ENCODE measurements at regions not wholly inside any gene's neighbourhood (a gene's known extent, or its start where the extent isn't known, plus 50 kb on each side); places are given as distances from the start of the nearest gene placed in this dataset.

DNA sequence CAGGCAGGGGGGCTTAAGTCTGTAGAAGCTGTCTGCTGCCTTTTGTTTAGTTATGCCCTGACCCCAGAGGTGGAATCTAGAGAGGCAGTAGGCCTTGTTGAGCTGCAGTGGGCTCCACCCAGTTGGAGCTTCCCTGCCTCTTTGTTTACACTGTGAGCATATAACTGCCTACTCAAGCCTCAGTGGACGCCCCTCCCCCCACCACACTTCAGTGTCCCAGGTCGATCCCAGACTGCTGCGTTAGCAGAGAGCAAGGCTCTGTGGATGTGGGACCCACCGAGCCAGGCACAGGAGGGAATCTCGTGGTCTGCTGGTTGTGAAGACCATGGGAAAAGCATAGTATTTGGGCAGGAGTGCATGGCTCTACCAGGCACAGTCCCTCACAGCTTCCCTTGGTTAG is 446.8 kb upstream of the RARB start:
- no peaks in the 10 kb centered on the region for H3K79me2 ChIP-seq (ENCODE audit: control insufficient read depth, insufficient read depth, low read length)
- H2AFZ ChIP-seq (ENCODE audit: low read depth, low read length) = no peak overlapping the region
- no TSS peak for BruUV-seq (replicated peaks)
- H3K36me3 ChIP-seq (ENCODE audit: control insufficient read depth, insufficient read depth, low read length) = no peaks in the 10 kb centered on the region
- H3K4me2 ChIP-seq (ENCODE audit: insufficient read depth, low read length) = no peak overlapping the region
- WGBS (ENCODE audit: insufficient coverage, low coverage, missing lambda C conversion rate) = 0% methylated on average over 5 of the region's 5 CpGs
- ChIA-PET CTCF (ENCODE audit: low intra/inter-chr PET ratio) (no interaction called here), POLR2A (no interaction called here)
- no peaks in the 10 kb centered on the region for H4K20me1 ChIP-seq (replicated peaks; ENCODE audit: control insufficient read depth, insufficient read depth, low read length)
- intact Hi-C loops (cut with micrococcal nuclease) = no loop called here
- no peaks in the 10 kb centered on the region for H3K27me3 ChIP-seq (ENCODE audit: control insufficient read depth in 2 of 2, insufficient read depth in 2 of 2, low read length in 2 of 2)
- DNase-seq (ENCODE audit: extremely low read depth in 1 of 4, low spot score in 3 of 4) = no peak
- peaks cover 2% of the 10 kb centered on the region; the same call in 1 of the 2 replicates for H3K9me3 ChIP-seq (replicated peaks; ENCODE audit: control insufficient read depth, insufficient read depth, low read depth, low read length)
- H3K4me1 ChIP-seq (replicated peaks in 1 of 2; ENCODE audit: control insufficient read depth in 2 of 2, insufficient read depth in 2 of 2, low read length in 2 of 2) = no peaks in the 10 kb centered on the region
- FAIRE-seq = no peak
- H3K27ac ChIP-seq (ENCODE audit: extremely low read depth, low read depth, low read length) = no peak overlapping the region
- no peak overlapping the region for H3K4me3 ChIP-seq
- ATAC-seq = no peak
- in situ Hi-C loops (cut with MboI) = no loop called here
- H3K9me1 ChIP-seq (ENCODE audit: control insufficient read depth, insufficient read depth, low read length) = no peaks in the 10 kb centered on the region
- no peak for TF ChIP-seq POU5F1 (IDR thresholded peaks at IDR 0.05; ENCODE audit: borderline replicate concordance, low read depth, low read length, partially characterized antibody)
- TF ChIP-seq ETS2 (tag; IDR thresholded peaks at IDR 0.05; ENCODE audit: borderline replicate concordance, poor library complexity, severe bottlenecking) = no peak
- TF ChIP-seq, protein P1, sequence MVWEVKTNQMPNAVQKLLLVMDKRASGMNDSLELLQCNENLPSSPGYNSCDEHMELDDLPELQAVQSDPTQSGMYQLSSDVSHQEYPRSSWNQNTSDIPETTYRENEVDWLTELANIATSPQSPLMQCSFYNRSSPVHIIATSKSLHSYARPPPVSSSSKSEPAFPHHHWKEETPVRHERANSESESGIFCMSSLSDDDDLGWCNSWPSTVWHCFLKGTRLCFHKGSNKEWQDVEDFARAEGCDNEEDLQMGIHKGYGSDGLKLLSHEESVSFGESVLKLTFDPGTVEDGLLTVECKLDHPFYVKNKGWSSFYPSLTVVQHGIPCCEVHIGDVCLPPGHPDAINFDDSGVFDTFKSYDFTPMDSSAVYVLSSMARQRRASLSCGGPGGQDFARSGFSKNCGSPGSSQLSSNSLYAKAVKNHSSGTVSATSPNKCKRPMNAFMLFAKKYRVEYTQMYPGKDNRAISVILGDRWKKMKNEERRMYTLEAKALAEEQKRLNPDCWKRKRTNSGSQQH (CRISPR knock-in tag; IDR thresholded peaks at IDR 0.05) = no peak
- TF ChIP-seq ZNF311 (CRISPR knock-in tag; IDR thresholded peaks at IDR 0.05) = no peak
- TF ChIP-seq, protein P2, sequence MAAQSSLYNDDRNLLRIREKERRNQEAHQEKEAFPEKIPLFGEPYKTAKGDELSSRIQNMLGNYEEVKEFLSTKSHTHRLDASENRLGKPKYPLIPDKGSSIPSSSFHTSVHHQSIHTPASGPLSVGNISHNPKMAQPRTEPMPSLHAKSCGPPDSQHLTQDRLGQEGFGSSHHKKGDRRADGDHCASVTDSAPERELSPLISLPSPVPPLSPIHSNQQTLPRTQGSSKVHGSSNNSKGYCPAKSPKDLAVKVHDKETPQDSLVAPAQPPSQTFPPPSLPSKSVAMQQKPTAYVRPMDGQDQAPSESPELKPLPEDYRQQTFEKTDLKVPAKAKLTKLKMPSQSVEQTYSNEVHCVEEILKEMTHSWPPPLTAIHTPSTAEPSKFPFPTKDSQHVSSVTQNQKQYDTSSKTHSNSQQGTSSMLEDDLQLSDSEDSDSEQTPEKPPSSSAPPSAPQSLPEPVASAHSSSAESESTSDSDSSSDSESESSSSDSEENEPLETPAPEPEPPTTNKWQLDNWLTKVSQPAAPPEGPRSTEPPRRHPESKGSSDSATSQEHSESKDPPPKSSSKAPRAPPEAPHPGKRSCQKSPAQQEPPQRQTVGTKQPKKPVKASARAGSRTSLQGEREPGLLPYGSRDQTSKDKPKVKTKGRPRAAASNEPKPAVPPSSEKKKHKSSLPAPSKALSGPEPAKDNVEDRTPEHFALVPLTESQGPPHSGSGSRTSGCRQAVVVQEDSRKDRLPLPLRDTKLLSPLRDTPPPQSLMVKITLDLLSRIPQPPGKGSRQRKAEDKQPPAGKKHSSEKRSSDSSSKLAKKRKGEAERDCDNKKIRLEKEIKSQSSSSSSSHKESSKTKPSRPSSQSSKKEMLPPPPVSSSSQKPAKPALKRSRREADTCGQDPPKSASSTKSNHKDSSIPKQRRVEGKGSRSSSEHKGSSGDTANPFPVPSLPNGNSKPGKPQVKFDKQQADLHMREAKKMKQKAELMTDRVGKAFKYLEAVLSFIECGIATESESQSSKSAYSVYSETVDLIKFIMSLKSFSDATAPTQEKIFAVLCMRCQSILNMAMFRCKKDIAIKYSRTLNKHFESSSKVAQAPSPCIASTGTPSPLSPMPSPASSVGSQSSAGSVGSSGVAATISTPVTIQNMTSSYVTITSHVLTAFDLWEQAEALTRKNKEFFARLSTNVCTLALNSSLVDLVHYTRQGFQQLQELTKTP (IDR thresholded peaks at IDR 0.05; ENCODE audit: low read depth in 1 of 2, partially characterized antibody in 2 of 2) = no peak
- TF ChIP-seq, protein P3, sequence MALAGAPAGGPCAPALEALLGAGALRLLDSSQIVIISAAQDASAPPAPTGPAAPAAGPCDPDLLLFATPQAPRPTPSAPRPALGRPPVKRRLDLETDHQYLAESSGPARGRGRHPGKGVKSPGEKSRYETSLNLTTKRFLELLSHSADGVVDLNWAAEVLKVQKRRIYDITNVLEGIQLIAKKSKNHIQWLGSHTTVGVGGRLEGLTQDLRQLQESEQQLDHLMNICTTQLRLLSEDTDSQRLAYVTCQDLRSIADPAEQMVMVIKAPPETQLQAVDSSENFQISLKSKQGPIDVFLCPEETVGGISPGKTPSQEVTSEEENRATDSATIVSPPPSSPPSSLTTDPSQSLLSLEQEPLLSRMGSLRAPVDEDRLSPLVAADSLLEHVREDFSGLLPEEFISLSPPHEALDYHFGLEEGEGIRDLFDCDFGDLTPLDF (CRISPR knock-in tag; IDR thresholded peaks at IDR 0.05) = no peak
- TF ChIP-seq TAF9B (IDR thresholded peaks at IDR 0.05; ENCODE audit: partially characterized antibody) = no peak
- TF ChIP-seq L3MBTL2 (IDR thresholded peaks at IDR 0.05) = no peak
- TF ChIP-seq, protein P4, sequence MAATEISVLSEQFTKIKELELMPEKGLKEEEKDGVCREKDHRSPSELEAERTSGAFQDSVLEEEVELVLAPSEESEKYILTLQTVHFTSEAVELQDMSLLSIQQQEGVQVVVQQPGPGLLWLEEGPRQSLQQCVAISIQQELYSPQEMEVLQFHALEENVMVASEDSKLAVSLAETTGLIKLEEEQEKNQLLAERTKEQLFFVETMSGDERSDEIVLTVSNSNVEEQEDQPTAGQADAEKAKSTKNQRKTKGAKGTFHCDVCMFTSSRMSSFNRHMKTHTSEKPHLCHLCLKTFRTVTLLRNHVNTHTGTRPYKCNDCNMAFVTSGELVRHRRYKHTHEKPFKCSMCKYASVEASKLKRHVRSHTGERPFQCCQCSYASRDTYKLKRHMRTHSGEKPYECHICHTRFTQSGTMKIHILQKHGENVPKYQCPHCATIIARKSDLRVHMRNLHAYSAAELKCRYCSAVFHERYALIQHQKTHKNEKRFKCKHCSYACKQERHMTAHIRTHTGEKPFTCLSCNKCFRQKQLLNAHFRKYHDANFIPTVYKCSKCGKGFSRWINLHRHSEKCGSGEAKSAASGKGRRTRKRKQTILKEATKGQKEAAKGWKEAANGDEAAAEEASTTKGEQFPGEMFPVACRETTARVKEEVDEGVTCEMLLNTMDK (IDR thresholded peaks at IDR 0.05; ENCODE audit: borderline replicate concordance, insufficient read depth, low read depth, low read length, poor library complexity, severe bottlenecking) = no peak
- no peak for TF ChIP-seq ARHGAP35 (IDR thresholded peaks at IDR 0.05; ENCODE audit: partially characterized antibody)
- no peak for TF ChIP-seq POLR2G (IDR thresholded peaks at IDR 0.05; ENCODE audit: low read depth, low read length)
- H3K9ac ChIP-seq (ENCODE audit: insufficient read depth in 1 of 2, low read depth in 2 of 2, low read length in 2 of 2) = no peak overlapping the region

All from K562 (cell line).